Liver (tissue), 3 donors: ENCODE measurements at regions not wholly inside any gene's neighbourhood (a gene's known extent, or its start where the extent isn't known, plus 50 kb on each side); places are given as distances from the start of the nearest gene placed in this dataset.

ENCODE experiments used
- EGR1 ChIP-seq, 2 donors: IDR thresholded peaks; 2 replicates each; pipeline ENCODE4 v1.6.1; 2016 to 2018; ENCODE audit warnings: antibody characterized with exemption in 2 of 2, low read depth in 2 of 2
- GABPA ChIP-seq, 2 donors: IDR thresholded peaks in 1 of 2; conservative IDR thresholded peaks in 1 of 2; 2 replicates each; pipeline ENCODE4 v1.6.1; 2016; ENCODE audit warnings: antibody characterized with exemption in 2 of 2, mild to moderate bottlenecking in 1 of 2, moderate library complexity in 1 of 2
- HNF4G ChIP-seq: IDR thresholded peaks from 2 replicates; pipeline ENCODE4 v1.6.1; 2016; ENCODE audit warnings: antibody characterized with exemption
- JUND ChIP-seq, 2 donors: IDR thresholded peaks; 2 replicates each; pipeline ENCODE4 v1.6.1; 2016; ENCODE audit warnings: antibody characterized with exemption in 2 of 2
- NR2F2 ChIP-seq: IDR thresholded peaks from 2 replicates; pipeline ENCODE4 v1.6.1; 2016; ENCODE audit warnings: antibody characterized with exemption
- RAD21 ChIP-seq, 2 donors: IDR thresholded peaks; 2 replicates each; pipeline ENCODE4 v1.6.1; 2016; ENCODE audit warnings: antibody characterized with exemption in 2 of 2, mild to moderate bottlenecking in 2 of 2
- RXRA ChIP-seq, 2 donors: IDR thresholded peaks; 2 replicates each; pipeline ENCODE4 v1.6.1; 2017 to 2018; ENCODE audit warnings: antibody characterized with exemption in 2 of 2, mild to moderate bottlenecking in 1 of 2
- TAF1 ChIP-seq: conservative IDR thresholded peaks from 2 replicates; pipeline ENCODE4 v1.6.1; 2016; ENCODE audit warnings: antibody characterized with exemption, mild to moderate bottlenecking
- YY1 ChIP-seq: IDR thresholded peaks from 2 replicates; pipeline ENCODE4 v1.6.1; 2016; ENCODE audit warnings: antibody characterized with exemption, mild to moderate bottlenecking
- TF ChIP-seq, protein P1 (sequence below): IDR thresholded peaks from 2 replicates; pipeline ENCODE4 v1.6.1; 2016; ENCODE audit warnings: antibody characterized with exemption
- TF ChIP-seq, protein P2 (sequence below): fragments of 150-350 bp; IDR thresholded peaks from 2 replicates; pipeline ENCODE4 v1.5.1; 2017; ENCODE audit warnings: improper control_type of control experiment, low read depth, low read length; ENCODE audit not compliant: missing input control
- TF ChIP-seq, protein P3 (sequence below): IDR thresholded peaks from 2 replicates; pipeline ENCODE4 v1.6.1; 2016; ENCODE audit warnings: antibody characterized with exemption, mild to moderate bottlenecking
- TF ChIP-seq, protein P4 (sequence below): IDR thresholded peaks from 2 replicates; pipeline ENCODE4 v1.6.1; 2016; ENCODE audit warnings: antibody characterized with exemption
- donor health status: healthy.
- donor health status: healthy.

DNA sequence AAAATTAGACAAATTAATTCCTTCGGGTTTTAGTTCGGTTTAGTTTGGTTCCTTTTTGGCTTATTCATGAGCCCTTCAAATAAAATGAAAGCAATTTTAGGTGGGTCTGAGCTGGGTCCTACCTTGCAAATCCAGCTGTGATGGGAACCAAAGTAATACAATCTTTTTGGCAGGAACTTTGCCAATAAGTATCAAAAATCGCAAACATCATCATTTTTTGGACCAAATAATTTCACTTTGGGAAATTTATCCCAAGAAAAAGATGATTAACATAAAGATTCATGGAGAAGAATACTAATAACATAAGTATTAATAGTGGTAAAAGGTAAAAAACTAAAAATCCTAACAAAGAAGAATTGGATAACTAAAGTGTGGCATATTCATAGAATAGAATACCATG lies 67.8 kb upstream of the MYOCD start:
- TF ChIP-seq, protein P1, sequence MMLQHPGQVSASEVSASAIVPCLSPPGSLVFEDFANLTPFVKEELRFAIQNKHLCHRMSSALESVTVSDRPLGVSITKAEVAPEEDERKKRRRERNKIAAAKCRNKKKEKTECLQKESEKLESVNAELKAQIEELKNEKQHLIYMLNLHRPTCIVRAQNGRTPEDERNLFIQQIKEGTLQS: no peak
- TF ChIP-seq, protein P2, sequence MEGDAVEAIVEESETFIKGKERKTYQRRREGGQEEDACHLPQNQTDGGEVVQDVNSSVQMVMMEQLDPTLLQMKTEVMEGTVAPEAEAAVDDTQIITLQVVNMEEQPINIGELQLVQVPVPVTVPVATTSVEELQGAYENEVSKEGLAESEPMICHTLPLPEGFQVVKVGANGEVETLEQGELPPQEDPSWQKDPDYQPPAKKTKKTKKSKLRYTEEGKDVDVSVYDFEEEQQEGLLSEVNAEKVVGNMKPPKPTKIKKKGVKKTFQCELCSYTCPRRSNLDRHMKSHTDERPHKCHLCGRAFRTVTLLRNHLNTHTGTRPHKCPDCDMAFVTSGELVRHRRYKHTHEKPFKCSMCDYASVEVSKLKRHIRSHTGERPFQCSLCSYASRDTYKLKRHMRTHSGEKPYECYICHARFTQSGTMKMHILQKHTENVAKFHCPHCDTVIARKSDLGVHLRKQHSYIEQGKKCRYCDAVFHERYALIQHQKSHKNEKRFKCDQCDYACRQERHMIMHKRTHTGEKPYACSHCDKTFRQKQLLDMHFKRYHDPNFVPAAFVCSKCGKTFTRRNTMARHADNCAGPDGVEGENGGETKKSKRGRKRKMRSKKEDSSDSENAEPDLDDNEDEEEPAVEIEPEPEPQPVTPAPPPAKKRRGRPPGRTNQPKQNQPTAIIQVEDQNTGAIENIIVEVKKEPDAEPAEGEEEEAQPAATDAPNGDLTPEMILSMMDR: no peak
- TF ChIP-seq, protein P3, sequence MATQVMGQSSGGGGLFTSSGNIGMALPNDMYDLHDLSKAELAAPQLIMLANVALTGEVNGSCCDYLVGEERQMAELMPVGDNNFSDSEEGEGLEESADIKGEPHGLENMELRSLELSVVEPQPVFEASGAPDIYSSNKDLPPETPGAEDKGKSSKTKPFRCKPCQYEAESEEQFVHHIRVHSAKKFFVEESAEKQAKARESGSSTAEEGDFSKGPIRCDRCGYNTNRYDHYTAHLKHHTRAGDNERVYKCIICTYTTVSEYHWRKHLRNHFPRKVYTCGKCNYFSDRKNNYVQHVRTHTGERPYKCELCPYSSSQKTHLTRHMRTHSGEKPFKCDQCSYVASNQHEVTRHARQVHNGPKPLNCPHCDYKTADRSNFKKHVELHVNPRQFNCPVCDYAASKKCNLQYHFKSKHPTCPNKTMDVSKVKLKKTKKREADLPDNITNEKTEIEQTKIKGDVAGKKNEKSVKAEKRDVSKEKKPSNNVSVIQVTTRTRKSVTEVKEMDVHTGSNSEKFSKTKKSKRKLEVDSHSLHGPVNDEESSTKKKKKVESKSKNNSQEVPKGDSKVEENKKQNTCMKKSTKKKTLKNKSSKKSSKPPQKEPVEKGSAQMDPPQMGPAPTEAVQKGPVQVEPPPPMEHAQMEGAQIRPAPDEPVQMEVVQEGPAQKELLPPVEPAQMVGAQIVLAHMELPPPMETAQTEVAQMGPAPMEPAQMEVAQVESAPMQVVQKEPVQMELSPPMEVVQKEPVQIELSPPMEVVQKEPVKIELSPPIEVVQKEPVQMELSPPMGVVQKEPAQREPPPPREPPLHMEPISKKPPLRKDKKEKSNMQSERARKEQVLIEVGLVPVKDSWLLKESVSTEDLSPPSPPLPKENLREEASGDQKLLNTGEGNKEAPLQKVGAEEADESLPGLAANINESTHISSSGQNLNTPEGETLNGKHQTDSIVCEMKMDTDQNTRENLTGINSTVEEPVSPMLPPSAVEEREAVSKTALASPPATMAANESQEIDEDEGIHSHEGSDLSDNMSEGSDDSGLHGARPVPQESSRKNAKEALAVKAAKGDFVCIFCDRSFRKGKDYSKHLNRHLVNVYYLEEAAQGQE: no peak
- TF ChIP-seq RAD21 (IDR thresholded peaks at IDR 0.05) (no peak), HNF4G (no peak), TAF1 (no peak), JUND (IDR thresholded peaks at IDR 0.05) (no peak), GABPA (IDR thresholded peaks at IDR 0.05 in 1 of 2, conservative IDR thresholded peaks at IDR 0.05 in 1 of 2) (no peak), EGR1 (IDR thresholded peaks at IDR 0.05; ENCODE audit: low read depth in 2 of 2) (no peak), YY1 (no peak), NR2F2 (no peak), RXRA (IDR thresholded peaks at IDR 0.05) (no peak)
- TF ChIP-seq, protein P4, sequence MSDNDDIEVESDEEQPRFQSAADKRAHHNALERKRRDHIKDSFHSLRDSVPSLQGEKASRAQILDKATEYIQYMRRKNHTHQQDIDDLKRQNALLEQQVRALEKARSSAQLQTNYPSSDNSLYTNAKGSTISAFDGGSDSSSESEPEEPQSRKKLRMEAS: no peak
